HEK293 (cell line): ENCODE measurements at regions not wholly inside any gene's neighbourhood (a gene's known extent, or its start where the extent isn't known, plus 50 kb on each side); places are given as distances from the start of the nearest gene placed in this dataset.

Source experiments
- CTCF ChIP-seq: fragments of 450-650 bp; formaldehyde crosslinking; IDR thresholded peaks from 2 replicates; pipeline ENCODE4 v1.5.1; 2016; ENCODE audit warnings: missing biosample characterization, missing genetic modification characterization
- FEZF1 ChIP-seq: fragments of 450-650 bp; formaldehyde crosslinking; IDR thresholded peaks from 2 replicates; pipeline ENCODE4 v1.5.1; 2016; ENCODE audit warnings: missing biosample characterization, missing genetic modification characterization
- IKZF3 ChIP-seq: fragments of 450-650 bp; IDR thresholded peaks from 2 replicates; pipeline ENCODE4 v1.5.0; 2018; ENCODE audit warnings: missing biosample characterization, mild to moderate bottlenecking, missing genetic modification characterization, moderate library complexity
- REST ChIP-seq: fragments of 450-650 bp; formaldehyde crosslinking; IDR thresholded peaks from 2 replicates; pipeline ENCODE4 v1.5.1; 2016; ENCODE audit warnings: missing biosample characterization, missing genetic modification characterization
- TCF7L2 ChIP-seq: IDR thresholded peaks from 2 replicates; pipeline ENCODE4 v1.6.1; 2011; ENCODE audit warnings: low read depth, mild to moderate bottlenecking, inconsistent platforms, low read length, moderate library complexity, borderline replicate concordance
- YY2 ChIP-seq: fragments of 450-650 bp; formaldehyde crosslinking; IDR thresholded peaks from 2 replicates; pipeline ENCODE4 v1.5.1; 2016; ENCODE audit warnings: missing biosample characterization, missing genetic modification characterization
- ZEB2 ChIP-seq: fragments of 450-650 bp; formaldehyde crosslinking; IDR thresholded peaks from 2 replicates; pipeline ENCODE4 v1.5.1; 2016; ENCODE audit warnings: missing biosample characterization, missing genetic modification characterization
- ZNF184 ChIP-seq: fragments of 450-650 bp; IDR thresholded peaks from 2 replicates; pipeline ENCODE4 v1.5.1; 2018; ENCODE audit warnings: missing biosample characterization, mild to moderate bottlenecking, missing genetic modification characterization
- TF ChIP-seq, protein P1 (sequence below): fragments of 450-650 bp; formaldehyde crosslinking; IDR thresholded peaks from 2 replicates; pipeline ENCODE4 v1.5.1; 2016; ENCODE audit warnings: missing biosample characterization, missing genetic modification characterization

DNA sequence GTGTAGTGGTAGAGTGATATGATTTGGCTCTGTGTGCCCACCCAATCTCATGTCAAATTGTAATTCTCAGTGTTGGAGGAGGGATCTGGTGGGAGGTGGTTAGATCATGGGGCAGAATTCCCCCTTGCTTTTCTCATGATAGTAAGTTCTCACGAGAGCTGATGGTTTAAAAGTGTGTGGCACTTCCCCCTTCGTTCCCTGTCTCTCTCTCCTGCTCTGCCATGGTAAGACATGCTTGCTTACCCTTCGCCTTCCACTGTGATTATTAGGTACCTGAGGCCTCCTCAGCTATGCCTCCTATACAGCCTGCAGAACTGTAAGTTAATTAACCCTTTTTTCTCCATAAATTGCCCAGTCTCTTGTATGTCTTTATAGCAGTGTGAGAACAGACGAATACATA is 115.7 kb upstream of the FUT8 start:
- TF ChIP-seq CTCF (tag by site-specific recombination) (no peak), ZNF184 (no peak), ZEB2 (tag by site-specific recombination) (no peak), IKZF3 (no peak), TCF7L2 (no peak), FEZF1 (tag by site-specific recombination) (no peak), YY2 (tag by site-specific recombination) (no peak), REST (no peak)
- TF ChIP-seq, protein P1, sequence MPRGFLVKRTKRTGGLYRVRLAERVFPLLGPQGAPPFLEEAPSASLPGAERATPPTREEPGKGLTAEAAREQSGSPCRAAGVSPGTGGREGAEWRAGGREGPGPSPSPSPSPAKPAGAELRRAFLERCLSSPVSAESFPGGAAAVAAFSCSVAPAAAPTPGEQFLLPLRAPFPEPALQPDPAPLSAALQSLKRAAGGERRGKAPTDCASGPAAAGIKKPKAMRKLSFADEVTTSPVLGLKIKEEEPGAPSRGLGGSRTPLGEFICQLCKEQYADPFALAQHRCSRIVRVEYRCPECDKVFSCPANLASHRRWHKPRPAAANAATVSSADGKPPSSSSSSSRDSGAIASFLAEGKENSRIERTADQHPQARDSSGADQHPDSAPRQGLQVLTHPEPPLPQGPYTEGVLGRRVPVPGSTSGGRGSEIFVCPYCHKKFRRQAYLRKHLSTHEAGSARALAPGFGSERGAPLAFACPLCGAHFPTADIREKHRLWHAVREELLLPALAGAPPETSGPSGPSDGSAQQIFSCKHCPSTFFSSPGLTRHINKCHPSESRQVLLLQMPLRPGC: no peak
